ENCODE measurements at regions not wholly inside any gene's neighbourhood (a gene's known extent, or its start where the extent isn't known, plus 50 kb on each side); places are given as distances from the start of the nearest gene placed in this dataset.

DNA sequence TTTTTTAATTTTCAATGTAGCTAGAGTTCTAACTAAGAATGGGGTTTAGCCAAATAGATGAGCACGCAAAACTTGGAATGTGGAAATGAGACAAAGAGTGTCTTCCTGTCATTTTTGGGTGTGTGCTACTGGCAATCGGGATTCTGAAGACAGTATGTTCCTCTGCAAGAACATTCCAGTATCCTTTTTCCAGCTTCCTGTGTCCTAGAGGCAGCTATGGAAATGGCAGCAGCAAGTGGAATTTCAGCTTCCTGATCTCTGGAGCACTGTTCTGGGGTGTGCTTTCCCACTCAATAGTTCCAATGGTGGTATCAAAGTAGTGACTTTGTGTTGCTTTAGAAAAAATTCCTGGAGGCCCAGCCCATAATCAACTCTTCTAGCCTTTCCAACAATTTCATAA is 642.9 kb upstream of the KCNMB2 start:
- TF ChIP-seq, protein P1, sequence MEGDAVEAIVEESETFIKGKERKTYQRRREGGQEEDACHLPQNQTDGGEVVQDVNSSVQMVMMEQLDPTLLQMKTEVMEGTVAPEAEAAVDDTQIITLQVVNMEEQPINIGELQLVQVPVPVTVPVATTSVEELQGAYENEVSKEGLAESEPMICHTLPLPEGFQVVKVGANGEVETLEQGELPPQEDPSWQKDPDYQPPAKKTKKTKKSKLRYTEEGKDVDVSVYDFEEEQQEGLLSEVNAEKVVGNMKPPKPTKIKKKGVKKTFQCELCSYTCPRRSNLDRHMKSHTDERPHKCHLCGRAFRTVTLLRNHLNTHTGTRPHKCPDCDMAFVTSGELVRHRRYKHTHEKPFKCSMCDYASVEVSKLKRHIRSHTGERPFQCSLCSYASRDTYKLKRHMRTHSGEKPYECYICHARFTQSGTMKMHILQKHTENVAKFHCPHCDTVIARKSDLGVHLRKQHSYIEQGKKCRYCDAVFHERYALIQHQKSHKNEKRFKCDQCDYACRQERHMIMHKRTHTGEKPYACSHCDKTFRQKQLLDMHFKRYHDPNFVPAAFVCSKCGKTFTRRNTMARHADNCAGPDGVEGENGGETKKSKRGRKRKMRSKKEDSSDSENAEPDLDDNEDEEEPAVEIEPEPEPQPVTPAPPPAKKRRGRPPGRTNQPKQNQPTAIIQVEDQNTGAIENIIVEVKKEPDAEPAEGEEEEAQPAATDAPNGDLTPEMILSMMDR (conservative IDR thresholded peaks at IDR 0.05 in 1 of 2, IDR thresholded peaks at IDR 0.05 in 1 of 2; ENCODE audit: extremely low read depth in 1 of 2, insufficient read depth in 1 of 2, low read depth in 1 of 2, low read length in 2 of 2) = peak in 1 of 2 donors; percentile 22
- no peak for TF ChIP-seq EZH2 (IDR thresholded peaks at IDR 0.05; ENCODE audit: borderline replicate concordance, low read length)

Measured in mammary epithelial cell (primary cell).